Ramos (cell line): ENCODE measurements at regions not wholly inside any gene's neighbourhood (a gene's known extent, or its start where the extent isn't known, plus 50 kb on each side); places are given as distances from the start of the nearest gene placed in this dataset.

ENCODE experiments used
- in situ Hi-C: fragments of 300-500 bp; cut with MboI; formaldehyde crosslinking; loops from one replicate; pipeline ENCODE4 v1.14.3; 2022; ENCODE audit warnings: low sequenced_read_pairs; ENCODE audit not compliant: unreplicated experiment

DNA sequence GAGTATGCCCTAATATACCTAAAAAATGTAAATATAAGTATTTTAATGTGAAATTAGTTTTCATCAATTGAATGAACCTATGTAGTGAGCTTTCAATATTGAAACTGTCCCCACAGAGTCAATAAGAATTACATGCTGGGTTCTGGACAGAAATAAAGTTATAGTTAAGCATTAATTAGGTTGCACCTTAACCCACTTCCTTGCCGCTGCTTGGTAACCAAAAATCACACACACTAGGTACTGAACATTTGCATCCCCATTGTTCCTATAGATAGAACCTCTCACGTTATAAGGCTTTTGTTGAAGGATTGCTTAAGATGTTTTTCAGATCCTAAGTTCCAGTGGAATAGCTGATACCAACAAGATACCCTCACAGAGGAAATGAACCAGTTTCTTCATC, 237.1 kb upstream of the OPRM1 start:
- in situ Hi-C loops = no loop called here

- in situ Hi-C loops = no loop called here
Observed at GRCh38 chr6:153800580-153801188, 238.4 kb upstream of the OPRM1 start.

- in situ Hi-C loops = no loop called here
Observed at GRCh38 chr6:153790876-153791473, 248.1 kb upstream of the OPRM1 start.

- in situ Hi-C loops = no loop called here
Observed at GRCh38 chr6:153790048-153790447, 249.0 kb upstream of the OPRM1 start.

- in situ Hi-C loops = no loop called here
Observed at GRCh38 chr6:153787341-153787606, 251.8 kb upstream of the OPRM1 start.

- in situ Hi-C loops = no loop called here
Observed at GRCh38 chr6:153781306-153781705, 257.7 kb upstream of the OPRM1 start.

GRCh38 chr6:153780011-153780410, 259.0 kb upstream of the OPRM1 start:
- in situ Hi-C loops = no loop called here

DNA sequence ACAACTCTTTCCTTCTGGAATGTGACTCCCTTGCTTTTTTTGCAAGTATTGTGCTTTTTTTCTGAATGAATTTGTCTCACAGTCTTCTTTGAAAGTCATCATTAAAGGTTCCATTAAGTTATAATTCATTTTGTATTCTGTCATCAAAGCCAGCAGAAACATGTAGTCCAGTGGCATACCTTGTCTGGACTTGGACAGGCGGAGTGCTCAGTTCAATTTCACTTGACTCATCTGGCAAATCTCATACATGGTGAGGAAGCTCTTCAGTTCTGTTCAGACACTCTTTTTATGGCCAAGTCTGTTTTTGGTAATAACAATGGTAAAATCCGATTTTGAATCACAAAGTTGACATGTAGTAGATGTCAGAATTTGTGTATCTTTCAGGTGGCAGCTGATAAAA, 260.8 kb upstream of the OPRM1 start:
- in situ Hi-C loops = no loop called here

- in situ Hi-C loops = no loop called here
Observed at GRCh38 chr6:153771577-153771976, 267.5 kb upstream of the OPRM1 start.

DNA sequence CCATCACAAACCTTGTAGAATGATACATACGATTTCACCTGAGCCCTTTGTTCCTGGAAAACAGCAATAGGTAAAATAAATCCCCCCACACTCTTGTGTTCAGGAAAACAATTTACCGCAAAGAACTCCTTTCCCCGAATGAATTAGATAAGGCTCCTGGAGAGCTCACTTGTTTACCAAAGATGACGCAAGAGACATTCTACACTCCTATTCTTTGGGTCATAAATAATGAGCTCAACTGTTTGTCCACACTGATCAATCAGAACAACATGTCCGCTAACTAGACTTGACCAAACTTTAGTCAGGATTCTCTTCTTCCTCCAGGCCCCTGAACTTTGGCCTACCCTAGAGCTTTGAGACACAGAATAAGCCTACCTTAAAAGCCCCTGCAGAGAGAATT, 271.9 kb upstream of the OPRM1 start:
- in situ Hi-C loops = no loop called here

DNA sequence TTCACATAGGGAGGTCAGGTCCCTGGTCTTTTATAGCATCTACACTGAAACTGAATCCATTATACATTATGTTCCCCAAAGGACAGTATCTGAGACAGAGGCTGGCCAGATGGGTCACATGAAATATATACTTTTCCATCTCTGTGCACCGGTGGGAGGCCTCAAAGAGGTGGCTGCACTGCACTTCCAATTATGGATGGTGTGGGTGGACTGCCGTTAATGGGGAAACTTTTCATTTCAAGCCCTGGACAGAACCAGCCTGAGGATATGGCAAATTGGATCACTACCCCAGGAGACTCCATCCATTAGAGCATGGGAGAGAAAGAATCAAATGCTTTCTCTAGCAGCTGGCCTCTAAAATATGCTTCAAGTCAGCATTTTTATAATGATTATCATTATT, 280.5 kb upstream of the OPRM1 start:
- in situ Hi-C loops = no loop called here

- in situ Hi-C loops = no loop called here
Observed at GRCh38 chr6:153735761-153736160, 303.3 kb upstream of the OPRM1 start.

GRCh38 chr6:153729189-153729588, 309.9 kb upstream of the OPRM1 start:
- in situ Hi-C loops = no loop called here

GRCh38 chr6:153727885-153728284, 311.2 kb upstream of the OPRM1 start:
- in situ Hi-C loops = no loop called here

- in situ Hi-C loops = no loop called here
Observed at GRCh38 chr6:153725456-153725855, 313.6 kb upstream of the OPRM1 start.

GRCh38 chr6:153720732-153721131, 318.3 kb upstream of the OPRM1 start:
- in situ Hi-C loops = no loop called here

DNA sequence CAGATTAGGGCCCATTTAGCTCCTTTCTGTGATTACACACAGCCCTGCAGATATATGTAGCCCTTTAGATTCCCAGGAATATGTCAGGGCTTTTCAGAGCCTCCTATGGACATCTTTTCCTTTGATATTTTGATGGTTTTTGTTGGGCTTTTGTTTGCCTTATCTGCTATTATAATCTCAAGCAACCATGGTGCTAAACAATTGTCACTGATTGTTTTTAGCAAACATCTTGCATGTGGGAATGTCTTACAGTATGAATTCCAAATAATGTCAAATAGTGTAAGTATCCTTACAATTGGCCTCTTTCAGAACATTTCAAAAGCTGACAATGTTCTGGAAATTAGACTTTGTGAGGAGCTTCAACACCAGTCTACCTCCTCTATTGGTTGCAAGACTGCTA, 333.6 kb upstream of the OPRM1 start:
- in situ Hi-C loops = no loop called here

DNA sequence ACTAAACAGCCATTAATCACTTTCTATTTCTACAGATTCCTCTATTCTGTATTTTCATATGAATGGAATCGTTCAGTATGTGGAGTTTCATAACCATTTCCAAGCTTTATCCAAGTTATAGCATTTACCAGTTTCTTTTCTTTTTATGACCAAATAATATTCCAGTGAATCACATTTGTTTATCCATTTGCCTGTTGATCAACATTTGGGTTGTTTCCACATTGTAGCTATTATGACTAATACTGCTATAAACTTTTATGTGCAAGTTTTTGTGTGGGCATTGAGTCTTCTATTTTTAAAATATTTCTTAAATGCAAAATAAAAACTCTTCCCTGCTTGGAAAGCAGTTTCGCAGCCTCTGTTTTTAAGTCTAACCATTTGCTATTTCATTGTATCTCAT, 336.4 kb upstream of the OPRM1 start:
- in situ Hi-C loops = no loop called here

GRCh38 chr6:153698637-153699036, 340.4 kb upstream of the OPRM1 start:
- in situ Hi-C loops = no loop called here

- in situ Hi-C loops = no loop called here
Observed at GRCh38 chr6:153698001-153698400, 341.0 kb upstream of the OPRM1 start.

GRCh38 chr6:153677522-153677921, 361.5 kb upstream of the OPRM1 start:
- in situ Hi-C loops = no loop called here

DNA sequence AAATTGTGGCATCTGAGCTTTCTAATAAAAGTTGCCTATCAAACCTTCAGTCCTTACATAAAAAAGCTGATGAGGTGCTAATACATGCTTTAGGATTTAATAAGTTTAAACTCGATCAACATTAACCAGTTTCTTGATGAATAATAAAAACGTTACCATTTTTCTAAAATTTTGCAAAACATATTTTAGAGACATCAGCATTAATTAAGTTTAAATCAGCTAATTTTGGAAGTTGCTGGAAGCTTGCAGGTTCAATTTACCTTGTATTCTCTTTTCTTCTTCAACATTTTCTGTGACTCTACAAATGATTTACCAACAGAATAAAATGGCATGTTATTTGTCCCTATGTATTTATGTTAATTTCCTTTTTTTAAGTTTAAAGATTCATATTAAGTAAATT, 365.3 kb upstream of the OPRM1 start:
- in situ Hi-C loops = no loop called here

DNA sequence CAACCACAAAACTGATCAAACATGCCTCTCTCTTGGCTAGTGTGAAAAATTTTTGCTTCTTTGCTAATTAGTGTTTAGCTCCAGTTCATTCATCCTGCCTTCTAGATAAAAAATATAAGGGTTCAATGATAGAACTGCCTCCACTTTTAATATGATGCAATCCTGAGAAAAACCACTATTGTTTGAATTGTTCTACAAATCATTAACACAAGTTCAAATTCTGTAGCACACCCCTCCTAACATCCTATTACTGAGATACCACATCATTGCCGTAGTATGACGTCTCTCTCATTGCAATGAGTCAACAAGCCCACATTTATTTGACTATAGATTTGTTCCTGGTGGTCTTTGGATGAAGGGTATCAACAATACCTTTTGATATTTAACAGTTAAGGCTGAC, 365.8 kb upstream of the OPRM1 start:
- in situ Hi-C loops = no loop called here
